GM18951 (cell line): ENCODE measurements at regions not wholly inside any gene's neighbourhood (a gene's known extent, or its start where the extent isn't known, plus 50 kb on each side); places are given as distances from the start of the nearest gene placed in this dataset.

Source experiments
- POLR2A ChIP-seq: IDR thresholded peaks from 4 replicates; pipeline ENCODE4 v1.6.1; 2011; ENCODE audit warnings: mild to moderate bottlenecking; ENCODE audit not compliant: insufficient read length, insufficient read depth; ENCODE audit errors: extremely low read depth
- in situ Hi-C: fragments of 300-500 bp; cut with MboI; formaldehyde crosslinking; loops from one replicate; pipeline ENCODE4 v1.12.0; 2022; ENCODE audit warnings: low sequenced_read_pairs, mixed read lengths, inconsistent platforms; ENCODE audit not compliant: unreplicated experiment

- in situ Hi-C loops = no loop called here
- no peak for TF ChIP-seq POLR2A
Observed at GRCh38 chr2:22901471-22902179, 483.4 kb upstream of the KLHL29 start.

GRCh38 chr2:22902180-22902550 is 482.8 kb upstream of the KLHL29 start:
- in situ Hi-C loops = no loop called here
- TF ChIP-seq POLR2A = no peak

GRCh38 chr2:22902662-22903165 is 482.3 kb upstream of the KLHL29 start:
- in situ Hi-C loops = no loop called here
- TF ChIP-seq POLR2A = no peak

GRCh38 chr2:22903616-22904015 is 481.4 kb upstream of the KLHL29 start:
- in situ Hi-C loops = no loop called here
- no peak for TF ChIP-seq POLR2A

GRCh38 chr2:22904126-22904684 is 480.8 kb upstream of the KLHL29 start:
- in situ Hi-C loops = no loop called here

GRCh38 chr2:22907330-22907729 is 477.6 kb upstream of the KLHL29 start:
- TF ChIP-seq POLR2A = no peak
- in situ Hi-C loops = no loop called here

More at GRCh38 chr2:22904126-22904684, 480.8 kb upstream of the KLHL29 start:
- no peak for TF ChIP-seq POLR2A

- in situ Hi-C loops = no loop called here
Observed at GRCh38 chr2:22912398-22912797, 472.6 kb upstream of the KLHL29 start.

GRCh38 chr2:22929998-22930397 is 455.0 kb upstream of the KLHL29 start:
- no peak for TF ChIP-seq POLR2A
- in situ Hi-C loops = no loop called here

More at GRCh38 chr2:22912398-22912797, 472.6 kb upstream of the KLHL29 start:
- no peak for TF ChIP-seq POLR2A

GRCh38 chr2:22930781-22931180 is 454.2 kb upstream of the KLHL29 start:
- in situ Hi-C loops = no loop called here
- no peak for TF ChIP-seq POLR2A

- no peak for TF ChIP-seq POLR2A
- in situ Hi-C loops = no loop called here
Observed at GRCh38 chr2:22932288-22932687, 452.7 kb upstream of the KLHL29 start.

- no peak for TF ChIP-seq POLR2A
- in situ Hi-C loops = no loop called here
Observed at GRCh38 chr2:22934747-22935146, 450.2 kb upstream of the KLHL29 start.

GRCh38 chr2:22942441-22942840 is 442.5 kb upstream of the KLHL29 start:
- no peak for TF ChIP-seq POLR2A
- in situ Hi-C loops = no loop called here

- in situ Hi-C loops = no loop called here
- no peak for TF ChIP-seq POLR2A
Observed at GRCh38 chr2:22944143-22944542, 440.8 kb upstream of the KLHL29 start.

- no peak for TF ChIP-seq POLR2A
- in situ Hi-C loops = no loop called here
Observed at GRCh38 chr2:22946553-22946952, 438.4 kb upstream of the KLHL29 start.
